Endodermal cell (in vitro differentiated cells): ENCODE measurements at regions not wholly inside any gene's neighbourhood (a gene's known extent, or its start where the extent isn't known, plus 50 kb on each side); places are given as distances from the start of the nearest gene placed in this dataset.
A peak's percentile ranks its signal among the peaks of the same experiment; 100 is the strongest.

Experiments
- DNase-seq: peaks from one replicate; pipeline ENCODE4 v3.0.0-alpha.2; 2017
- H3K27ac ChIP-seq: 2 replicates; pipeline ENCODE4 v1.5.1; 2013; ENCODE audit warnings: mild to moderate bottlenecking, low read depth, low read length, moderate library complexity
- H3K27me3 ChIP-seq: 2 replicates; pipeline ENCODE4 v1.6.1; 2013; ENCODE audit warnings: mild to moderate bottlenecking, low read length, moderate library complexity; ENCODE audit not compliant: insufficient read depth, control insufficient read depth, poor library complexity, severe bottlenecking
- H3K36me3 ChIP-seq: 2 replicates; pipeline ENCODE4 v1.7.0; 2013; ENCODE audit warnings: mild to moderate bottlenecking, low read length, moderate library complexity; ENCODE audit not compliant: control insufficient read depth, insufficient read depth
- H3K4me1 ChIP-seq: one replicate; pipeline ENCODE4 v1.7.0; 2013; ENCODE audit warnings: low read length; ENCODE audit not compliant: control insufficient read depth, insufficient read depth
- H3K4me3 ChIP-seq: 2 replicates; pipeline ENCODE4 v1.5.1; 2013; ENCODE audit warnings: mild to moderate bottlenecking, low read length, moderate library complexity
- H3K9ac ChIP-seq: 2 replicates; pipeline ENCODE4 v1.6.1; 2013; ENCODE audit warnings: mild to moderate bottlenecking, low read length, moderate library complexity; ENCODE audit not compliant: poor library complexity, severe bottlenecking; ENCODE audit errors: extremely low read depth
- H3K9me3 ChIP-seq: 2 replicates; pipeline ENCODE4 v1.6.1; 2013; ENCODE audit warnings: mild to moderate bottlenecking, low read length, moderate library complexity; ENCODE audit not compliant: control insufficient read depth
- H3K27ac Mint-ChIP-seq: 2 replicates; pipeline ENCODE4 v1.8.0; 2020; ENCODE audit warnings: mixed read lengths
- H3K27me3 Mint-ChIP-seq: 2 replicates; pipeline ENCODE4 v1.8.0; 2021; ENCODE audit warnings: mild to moderate bottlenecking, mixed read lengths; ENCODE audit not compliant: insufficient read depth
- H3K36me3 Mint-ChIP-seq: 2 replicates; pipeline ENCODE4 v1.8.0; 2020; ENCODE audit warnings: low read depth, mixed read lengths
- H3K4me1 Mint-ChIP-seq: 2 replicates; pipeline ENCODE4 v1.8.0; 2020; ENCODE audit warnings: mixed read lengths
- H3K4me3 Mint-ChIP-seq: 2 replicates; pipeline ENCODE4 v1.8.0; 2020; ENCODE audit warnings: mild to moderate bottlenecking, moderate library complexity, mixed read lengths
- H3K9me3 Mint-ChIP-seq: 2 replicates; pipeline ENCODE4 v1.8.0; 2020; ENCODE audit warnings: mild to moderate bottlenecking, mixed read lengths
- CTCF ChIP-seq: fragments of 200-600 bp; sonication (generic); conservative IDR thresholded peaks from 2 replicates; pipeline ENCODE4 v1.5.0; 2021; ENCODE audit warnings: antibody characterized with exemption, mild to moderate bottlenecking
- WGBS, 2 experiments: methylation state at CpG; one replicate each; pipeline versions ENCODE4 v1.1.5 to v1.1.7; 2013; ENCODE audit warnings: missing lambda C conversion rate in 2 of 2, mixed read lengths in 1 of 2; ENCODE audit not compliant: insufficient coverage in 1 of 2, insufficient read length in 1 of 2; 5-methylcytosine and 5-hydroxymethylcytosine counted together

- no peak overlapping the region for H3K4me3 ChIP-seq
These were observed 248.3 kb upstream of the GATB start for GRCh38 chr4:152009031-152009670.

GRCh38 chr4:152007111-152007510 is 246.3 kb upstream of the GATB start:
- Mint-ChIP-seq H3K4me1 (peaks cover 8% of the 10 kb centered on the region), H3K36me3 (no peaks in the 10 kb centered on the region), H3K27ac (no peak overlapping the region), H3K27me3 (peaks cover 98% of the 10 kb centered on the region), H3K9me3 (no peaks in the 10 kb centered on the region), H3K4me3 (no peak overlapping the region)
- no peaks in the 10 kb centered on the region for H3K36me3 ChIP-seq
- H3K27ac ChIP-seq = no peak overlapping the region
- no peak for TF ChIP-seq CTCF
- H3K4me1 ChIP-seq = no peaks in the 10 kb centered on the region
- H3K9me3 ChIP-seq = no peaks in the 10 kb centered on the region
- no peak for DNase-seq
- no peak overlapping the region for H3K4me3 ChIP-seq
- 72 to 75% methylated on average over 2 to 3 of the region's 3 CpGs for WGBS, 2 experiments
- H3K9ac ChIP-seq = no peak overlapping the region
- peaks cover 95% of the 10 kb centered on the region for H3K27me3 ChIP-seq

More at GRCh38 chr4:152009031-152009670, 248.3 kb upstream of the GATB start:
- Histone ChIP-seq H3K27me3 (peaks cover 94% of the 10 kb centered on the region), H3K4me1 (no peaks in the 10 kb centered on the region), H3K36me3 (no peaks in the 10 kb centered on the region), H3K9ac (no peak overlapping the region), H3K27ac (no peak overlapping the region), H3K9me3 (peaks cover 17% of the 10 kb centered on the region)
- Mint-ChIP-seq H3K9me3 (peaks cover 13% of the 10 kb centered on the region), H3K27ac (no peak overlapping the region), H3K36me3 (no peaks in the 10 kb centered on the region), H3K4me3 (no peak overlapping the region), H3K4me1 (peaks cover 8% of the 10 kb centered on the region), H3K27me3 (peaks cover 97% of the 10 kb centered on the region)
- TF ChIP-seq CTCF = no peak
- 83 to 84% methylated on average over 4 to 6 of the region's 6 CpGs for WGBS, 2 experiments
- no peak for DNase-seq

GRCh38 chr4:152004801-152005200 is 244.0 kb upstream of the GATB start:
- Histone ChIP-seq H3K36me3 (no peaks in the 10 kb centered on the region), H3K27ac (no peak overlapping the region), H3K9me3 (no peaks in the 10 kb centered on the region), H3K9ac (no peak overlapping the region), H3K4me1 (no peaks in the 10 kb centered on the region), H3K4me3 (no peak overlapping the region), H3K27me3 (peaks cover 90% of the 10 kb centered on the region)
- Mint-ChIP-seq H3K27ac (no peak overlapping the region), H3K36me3 (no peaks in the 10 kb centered on the region), H3K27me3 (peaks cover 84% of the 10 kb centered on the region), H3K9me3 (no peaks in the 10 kb centered on the region), H3K4me1 (peaks cover 8% of the 10 kb centered on the region), H3K4me3 (no peak overlapping the region)
- 22 to 52% methylated on average over 7 of the region's 7 CpGs for WGBS, 2 experiments
- DNase-seq = peak; percentile 78
- peak; percentile 53 for TF ChIP-seq CTCF
